ENCODE measurements at regions not wholly inside any gene's neighbourhood (a gene's known extent, or its start where the extent isn't known, plus 50 kb on each side); places are given as distances from the start of the nearest gene placed in this dataset.
"Not testable (repeated sequence)": the region's sequence is repeated elsewhere in the genome, so short reads cannot be mapped to it uniquely, and the experiment has no call there.

DNA sequence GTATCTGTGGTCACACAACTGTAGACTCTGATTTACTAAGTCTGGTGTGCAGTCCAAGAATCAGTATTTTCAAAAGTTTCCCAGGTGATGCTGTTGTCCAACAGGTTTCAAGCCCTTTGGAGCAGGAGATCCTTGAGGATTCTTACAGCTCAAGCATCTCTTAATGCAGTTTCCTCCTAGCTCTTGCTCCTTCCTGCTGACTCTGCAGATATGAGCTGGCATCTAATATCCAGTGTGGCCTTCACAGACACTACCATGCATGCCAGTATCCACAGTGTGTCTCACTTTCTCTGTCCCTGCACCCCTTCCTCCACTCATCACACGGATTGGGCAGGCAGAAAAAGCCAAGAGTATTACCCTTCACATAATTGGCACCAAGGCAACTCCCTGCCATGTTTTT lies 182.2 kb upstream of the TNC start:
- in situ Hi-C loops (cut with MboI; ENCODE audit: low sequenced_read_pairs), result no loop called here

DNA sequence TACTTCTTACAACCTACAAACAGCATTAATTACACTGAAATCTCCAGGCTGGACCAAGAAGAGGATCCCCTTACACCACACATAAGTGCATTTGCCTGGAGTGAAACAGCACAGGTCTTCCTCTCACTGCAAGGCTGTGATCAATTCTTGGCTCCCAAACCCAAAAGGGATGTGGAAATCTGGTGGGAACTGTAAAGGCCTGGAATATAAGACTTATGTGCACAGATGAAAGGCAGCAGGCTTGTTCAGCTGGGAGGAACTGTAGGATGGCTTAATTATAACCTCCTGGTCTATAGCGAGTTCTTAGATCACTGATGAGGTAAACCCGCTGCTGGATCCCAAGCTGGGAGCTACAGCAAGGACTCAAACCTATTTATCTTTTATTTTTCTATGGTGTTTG lies 182.9 kb upstream of the TNC start:
- in situ Hi-C loops (cut with MboI; ENCODE audit: low sequenced_read_pairs), result no loop called here

DNA sequence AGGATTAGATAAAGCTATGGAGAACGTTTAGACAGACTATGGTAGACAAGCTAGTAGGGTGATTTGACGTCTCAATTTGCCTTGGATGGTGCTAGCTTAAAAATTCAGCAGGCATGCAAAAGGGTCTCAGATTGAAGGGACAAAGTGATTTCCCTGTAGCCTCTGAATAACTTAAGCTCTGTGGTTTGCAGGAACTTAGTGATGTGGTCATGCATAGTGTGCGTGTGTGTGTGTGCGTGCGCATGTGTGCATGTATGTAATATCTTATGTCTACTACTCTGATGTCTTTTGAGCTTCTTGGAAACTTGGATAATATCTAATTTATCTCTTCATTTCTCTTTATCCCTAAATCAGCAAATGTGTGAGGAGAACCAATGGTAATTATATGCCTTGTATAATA lies 183.6 kb upstream of the TNC start:
- in situ Hi-C loops (cut with MboI; ENCODE audit: low sequenced_read_pairs), result no loop called here

DNA sequence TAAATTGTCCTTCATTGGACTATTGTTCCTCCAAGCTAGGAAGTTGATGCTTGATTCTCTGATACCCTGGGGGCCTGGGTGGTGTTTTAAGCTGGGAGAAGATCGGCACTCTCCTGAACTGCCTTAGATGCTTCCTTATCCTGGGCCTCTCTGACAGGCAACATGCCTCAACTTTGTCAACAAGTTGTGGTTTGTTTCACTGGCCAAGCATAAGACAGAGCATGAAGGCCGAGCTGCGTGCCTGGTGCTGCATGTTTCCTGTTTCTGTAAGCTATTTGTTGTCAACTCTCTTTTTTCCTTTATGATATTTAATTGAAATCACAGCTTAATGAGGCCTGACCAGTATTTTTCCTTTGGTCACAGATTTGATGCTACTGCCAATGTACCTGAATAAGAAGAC lies 187.6 kb upstream of the TNC start:
- in situ Hi-C loops (cut with MboI; ENCODE audit: low sequenced_read_pairs), result no loop called here

DNA sequence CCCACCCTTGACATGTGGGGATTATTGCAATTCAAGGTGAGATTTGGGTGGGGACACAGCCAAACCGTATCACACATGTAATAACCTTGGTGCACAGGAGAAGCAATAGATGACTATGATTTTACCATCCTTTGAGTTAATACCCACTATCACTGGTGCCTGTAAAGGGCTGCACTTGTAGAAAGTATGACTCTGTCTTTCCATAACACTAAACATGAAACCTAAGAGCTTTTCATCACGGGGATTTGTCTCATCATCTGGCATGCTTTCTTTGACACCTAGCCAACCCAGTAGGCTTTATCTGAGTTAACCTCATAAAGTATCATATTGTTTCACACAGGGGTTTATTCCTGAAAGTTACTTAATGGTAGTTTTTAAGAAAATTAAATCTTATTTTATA lies 188.9 kb upstream of the TNC start:
- in situ Hi-C loops (cut with MboI; ENCODE audit: low sequenced_read_pairs), result no loop called here

DNA sequence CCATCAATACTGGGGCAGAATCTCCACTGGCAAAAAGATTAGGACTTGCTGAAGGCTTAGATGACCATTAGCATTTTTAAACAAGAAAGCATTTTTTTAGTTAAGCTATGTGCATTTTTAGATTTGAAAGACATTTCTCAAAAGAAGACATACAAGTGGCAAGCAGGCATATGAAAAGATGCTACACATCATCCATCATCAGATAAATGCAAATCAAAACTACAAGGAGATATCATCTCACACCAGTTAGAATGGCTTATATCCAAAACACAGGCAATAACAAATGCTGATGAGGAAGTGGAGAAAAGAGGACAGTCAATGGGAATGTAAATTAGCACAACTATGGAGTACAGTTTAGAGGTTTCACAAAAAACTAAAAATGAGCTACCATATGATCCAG lies 195.6 kb upstream of the TNC start:
- in situ Hi-C loops (cut with MboI; ENCODE audit: low sequenced_read_pairs), result no loop called here

DNA sequence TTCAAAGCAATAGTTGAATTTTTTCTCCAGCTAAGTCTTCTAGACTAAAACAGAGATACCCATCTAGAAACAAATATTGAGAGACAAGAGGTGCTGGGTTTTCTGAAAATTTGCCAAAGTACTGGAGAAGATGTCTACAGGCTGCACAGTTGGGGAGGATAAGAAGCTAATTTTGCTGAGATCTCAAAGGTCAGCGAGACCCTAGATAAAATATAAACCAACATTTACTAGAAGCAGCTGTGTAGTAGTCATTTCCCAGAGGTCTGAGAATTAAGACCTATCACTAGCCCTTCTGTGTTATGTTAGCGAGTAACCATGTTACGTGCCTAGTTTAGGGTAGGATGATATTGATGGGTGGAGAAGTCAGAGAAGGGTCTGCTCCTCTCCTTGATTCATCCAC lies 208.5 kb upstream of the TNC start:
- in situ Hi-C loops (cut with MboI; ENCODE audit: low sequenced_read_pairs), result no loop called here

DNA sequence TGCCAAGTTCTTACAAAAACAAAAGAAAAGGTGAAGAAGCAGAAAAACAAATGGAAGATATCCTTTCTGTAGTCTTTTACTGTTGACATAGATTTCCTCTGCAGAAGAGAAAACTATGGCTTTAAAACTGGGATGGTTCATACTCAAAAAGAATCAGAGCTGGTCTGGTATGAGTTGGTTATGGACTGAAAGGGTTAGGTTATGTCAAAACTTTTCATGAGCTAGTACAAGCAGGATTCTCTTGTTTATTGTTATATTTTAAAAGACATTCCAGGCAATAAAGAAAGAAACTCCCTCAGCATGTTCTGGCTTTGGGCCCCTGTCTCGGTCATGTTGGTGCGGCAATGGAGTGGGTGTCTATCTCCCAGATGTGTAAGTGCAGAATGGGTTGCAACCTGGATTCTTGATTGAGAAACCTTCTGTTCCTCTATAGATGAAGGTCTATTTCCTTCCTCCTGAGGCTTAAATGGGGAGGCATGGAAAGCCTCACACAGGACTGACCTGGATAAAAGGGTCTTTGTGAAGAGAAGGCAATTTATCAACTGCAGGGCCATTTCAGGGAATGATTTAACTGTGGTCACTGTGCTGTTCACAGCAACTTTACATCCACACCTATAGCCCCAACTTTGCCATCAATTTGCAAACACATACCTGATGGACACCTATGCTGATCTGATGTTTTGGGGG lies 209.6 kb upstream of the TNC start:
- in situ Hi-C loops (cut with MboI; ENCODE audit: low sequenced_read_pairs), result no loop called here

DNA sequence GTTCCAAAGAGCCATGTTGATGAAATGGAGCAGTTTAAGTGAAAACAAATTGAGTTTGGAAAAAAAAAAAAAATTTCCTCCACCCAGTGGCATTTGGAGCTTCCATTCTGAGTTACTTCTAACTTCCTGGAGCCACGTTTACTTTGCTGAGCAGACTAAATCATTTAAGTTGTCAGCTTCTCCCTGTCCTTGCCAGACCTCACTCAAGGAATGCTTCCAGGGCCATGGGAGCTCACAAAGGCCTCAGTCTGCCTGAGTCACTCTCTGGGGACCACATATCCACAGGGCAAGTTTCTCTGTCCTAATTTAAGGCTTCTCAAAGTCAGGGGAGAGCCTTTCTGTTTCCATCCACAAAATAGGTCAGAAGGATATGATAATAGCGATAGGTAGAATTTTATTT lies 210.3 kb upstream of the TNC start:
- in situ Hi-C loops (cut with MboI; ENCODE audit: low sequenced_read_pairs), result no loop called here

DNA sequence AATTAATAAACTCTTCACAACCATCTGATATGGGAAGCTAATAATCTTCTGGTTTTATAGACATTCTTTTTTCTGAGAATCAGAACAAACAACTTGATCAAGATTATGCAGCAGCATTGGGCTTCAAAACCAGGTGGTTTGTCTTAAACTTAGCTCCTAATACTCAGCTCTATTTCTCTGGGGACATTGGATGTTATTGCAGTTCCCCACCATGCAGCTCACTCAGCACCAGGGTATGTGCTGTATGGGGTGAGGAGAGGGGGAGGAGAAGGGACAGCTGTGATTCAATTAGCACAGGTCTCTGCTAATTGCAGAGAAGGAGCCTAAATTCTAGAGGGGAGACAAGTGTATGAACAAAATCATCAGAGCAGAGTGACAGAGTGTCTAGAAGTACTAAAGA lies 210.7 kb upstream of the TNC start:
- in situ Hi-C loops (cut with MboI; ENCODE audit: low sequenced_read_pairs), result no loop called here

DNA sequence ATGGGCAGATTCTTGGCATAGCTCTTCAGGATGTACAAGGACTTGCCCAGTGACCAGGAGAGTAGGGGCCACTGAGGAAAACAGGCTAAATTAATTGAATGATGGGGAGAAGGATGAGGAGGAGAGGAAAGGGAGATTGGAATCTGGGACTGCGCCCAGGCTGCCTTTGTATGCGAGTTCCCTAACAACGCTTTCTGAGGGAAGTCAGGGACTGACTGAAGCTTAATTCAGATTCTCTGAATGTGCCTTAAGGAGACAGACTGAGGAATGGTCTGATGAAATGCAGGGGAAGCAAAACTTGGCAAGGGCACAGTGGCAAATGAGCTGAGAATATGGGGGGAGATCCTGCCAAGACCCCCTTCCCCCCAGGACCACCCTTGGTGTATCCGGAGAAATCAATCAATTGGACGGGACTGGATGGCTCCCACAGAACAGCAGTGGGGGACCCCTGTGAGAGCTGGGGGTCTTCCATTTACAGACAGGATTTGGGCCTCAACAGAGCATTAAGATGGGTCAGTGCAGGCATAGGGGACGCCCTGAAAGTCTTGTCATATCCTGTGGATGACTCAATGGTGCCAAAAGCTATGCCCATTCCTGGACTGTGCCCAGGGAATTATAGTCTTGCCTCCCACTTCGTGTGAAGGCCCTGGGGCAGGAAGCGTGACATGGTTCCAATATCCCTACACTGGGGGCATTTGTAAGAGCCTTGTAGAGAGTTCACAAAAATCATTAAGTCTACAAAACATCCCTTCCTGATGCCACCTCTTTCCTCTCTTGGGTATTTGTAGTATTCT lies 215.5 kb upstream of the TNC start:
- in situ Hi-C loops (cut with MboI; ENCODE audit: low sequenced_read_pairs), result no loop called here

DNA sequence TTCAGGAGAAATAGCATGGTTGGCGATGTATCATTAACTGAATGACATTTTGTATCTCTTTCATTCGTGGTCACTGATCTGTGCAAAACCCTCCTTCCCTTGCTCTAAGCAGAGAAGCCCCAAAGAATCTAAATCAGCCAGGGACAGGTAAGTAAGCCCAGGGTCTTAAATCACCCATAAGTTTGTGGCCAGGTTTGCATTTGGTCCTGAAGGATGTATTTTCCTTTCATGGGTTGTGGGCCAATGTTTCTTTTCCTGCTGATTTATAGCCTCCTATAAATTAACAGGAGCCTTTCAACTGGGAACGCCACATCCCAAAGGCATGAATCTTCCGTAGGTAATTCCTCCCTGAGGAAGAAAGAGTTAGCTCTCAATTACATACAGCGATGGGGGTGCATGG lies 217.5 kb upstream of the TNC start:
- in situ Hi-C loops (cut with MboI; ENCODE audit: low sequenced_read_pairs), result no loop called here

DNA sequence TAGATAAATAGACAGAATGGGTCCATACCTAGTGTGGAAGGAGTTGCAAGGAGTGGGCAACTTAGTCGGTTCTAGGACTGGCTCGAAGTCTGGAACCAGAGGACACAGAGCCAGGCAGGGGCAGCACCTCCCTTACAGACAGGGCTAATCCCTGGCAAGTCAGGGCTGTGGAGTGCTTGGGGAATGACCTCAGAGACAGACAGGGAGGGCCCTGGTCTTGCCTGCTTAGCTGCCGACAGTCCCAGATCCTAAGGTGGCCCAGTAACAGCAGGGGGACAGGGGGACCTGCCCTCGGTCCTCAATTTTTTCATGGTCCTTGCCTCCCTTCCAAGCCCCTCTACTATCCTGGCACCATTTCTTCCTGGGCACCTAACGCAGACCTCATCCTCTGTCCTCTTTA lies 222.4 kb upstream of the TNC start:
- in situ Hi-C loops (cut with MboI; ENCODE audit: low sequenced_read_pairs), result no loop called here

DNA sequence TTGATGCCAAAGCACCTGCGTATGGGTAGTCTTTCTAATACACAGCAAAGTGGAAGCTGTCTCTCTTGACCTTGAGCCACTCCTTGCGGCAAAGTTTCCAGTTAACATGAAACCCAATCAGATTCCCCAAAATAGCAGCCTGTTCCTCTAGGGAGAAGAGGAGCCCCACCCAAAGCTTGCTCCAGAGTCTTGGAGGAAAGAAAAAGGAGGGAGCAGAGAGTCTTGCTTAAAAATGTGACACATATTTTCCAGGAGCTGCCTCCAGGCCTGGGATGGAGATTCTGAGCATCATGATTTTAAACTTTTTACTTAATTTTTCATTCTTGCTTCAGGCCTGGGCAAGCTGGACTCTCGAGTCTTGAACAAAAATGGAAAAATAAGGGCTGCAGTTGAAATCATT lies 223.5 kb upstream of the TNC start:
- in situ Hi-C loops (cut with MboI; ENCODE audit: low sequenced_read_pairs), result no loop called here

DNA sequence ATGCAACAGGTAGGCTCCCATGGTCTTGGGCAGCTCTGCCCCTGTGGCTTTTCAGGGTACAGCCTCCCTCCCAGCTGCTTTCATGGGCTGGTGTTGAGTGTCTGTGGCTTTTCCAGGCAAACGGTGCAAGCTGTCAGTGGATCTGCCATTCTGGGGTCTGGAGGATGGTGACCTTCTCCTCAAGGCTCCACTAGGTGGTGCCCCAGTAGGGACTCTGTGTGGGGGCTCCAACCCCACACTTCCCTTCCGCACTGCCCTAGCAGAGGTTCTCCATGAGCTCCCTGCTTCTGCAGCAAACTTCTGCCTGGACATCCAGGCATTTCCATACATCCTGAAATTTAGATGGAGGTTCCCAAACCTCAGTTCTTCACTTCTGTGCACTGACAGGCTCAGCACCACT lies 229.8 kb upstream of the TNC start:
- in situ Hi-C loops (cut with MboI; ENCODE audit: low sequenced_read_pairs), result not testable (repeated sequence)

DNA sequence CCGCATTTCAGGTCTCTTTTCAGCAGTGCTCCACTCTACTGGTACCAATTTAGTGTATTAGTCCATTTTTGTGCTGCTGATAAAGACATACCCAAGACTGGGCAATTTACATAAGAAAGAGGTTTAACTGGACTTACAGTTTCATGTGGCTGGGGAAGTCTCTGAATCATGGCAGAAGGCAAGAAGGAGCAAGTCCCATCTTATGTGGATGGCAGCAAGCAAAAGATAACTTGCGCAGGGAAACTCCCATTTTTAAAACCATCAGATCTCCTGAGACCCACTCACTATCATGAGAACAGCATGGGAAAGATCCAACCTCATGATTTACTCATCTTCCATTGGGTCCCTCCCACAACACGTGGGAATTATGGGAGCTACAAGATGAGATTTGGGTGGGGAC lies 231.0 kb upstream of the TNC start:
- in situ Hi-C loops (cut with MboI; ENCODE audit: low sequenced_read_pairs), result not testable (repeated sequence)

DNA sequence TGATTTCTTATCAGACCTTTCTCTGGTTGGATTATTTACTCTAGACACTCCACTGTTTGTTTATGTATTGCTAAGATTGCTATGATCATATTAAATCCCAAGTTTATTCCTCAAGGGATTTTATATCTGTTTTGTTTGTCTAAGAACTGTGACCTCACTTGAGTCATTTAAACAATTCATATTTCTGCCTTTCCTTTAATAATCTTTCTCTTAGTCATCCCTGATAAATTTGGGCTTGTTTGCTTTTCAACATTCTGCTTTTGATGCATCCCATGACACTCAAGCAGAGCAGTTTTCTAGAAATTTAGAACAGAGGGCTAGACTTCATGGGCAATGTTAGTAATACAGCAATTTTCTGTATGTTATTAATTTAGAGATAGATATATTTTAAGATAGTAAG lies 231.6 kb upstream of the TNC start:
- in situ Hi-C loops (cut with MboI; ENCODE audit: low sequenced_read_pairs), result no loop called here

DNA sequence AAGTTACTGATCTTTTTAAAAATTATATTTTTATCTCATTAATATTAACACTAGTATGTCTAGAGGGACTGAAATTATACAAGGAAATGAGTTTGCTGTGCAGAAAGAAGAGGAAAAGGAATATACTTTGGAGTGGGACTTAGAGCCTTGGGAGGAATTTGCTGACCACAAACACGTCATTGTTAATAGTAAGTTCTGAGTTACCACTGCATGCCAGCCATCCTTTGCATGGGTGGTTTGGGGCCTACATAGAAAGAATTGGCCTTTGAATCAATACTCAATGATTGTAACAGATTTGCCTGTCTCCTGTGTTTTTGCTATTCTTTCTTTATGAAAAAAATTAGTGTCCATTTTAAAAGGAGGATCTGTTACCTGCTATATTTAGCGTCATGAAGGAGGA lies 232.6 kb upstream of the TNC start:
- in situ Hi-C loops (cut with MboI; ENCODE audit: low sequenced_read_pairs), result no loop called here

DNA sequence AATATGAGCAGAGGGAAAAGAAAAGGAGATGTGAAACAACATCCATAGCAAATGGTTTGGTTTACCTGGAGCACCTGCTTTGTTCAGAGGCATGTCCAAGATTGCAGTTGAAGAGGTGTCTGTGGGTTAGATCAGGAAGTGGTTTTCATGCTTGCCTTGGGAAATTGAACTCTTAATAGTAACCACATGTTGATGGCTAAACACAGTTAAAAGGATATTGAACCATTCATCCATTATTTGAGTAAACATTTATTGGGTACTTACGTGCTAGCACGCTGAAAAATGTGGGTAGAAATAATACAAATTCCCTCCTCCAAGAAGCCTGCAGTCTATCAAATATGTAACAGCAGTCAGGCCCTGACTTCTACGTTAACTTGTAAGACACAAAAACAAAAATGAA lies 235.7 kb upstream of the TNC start:
- in situ Hi-C loops (cut with MboI; ENCODE audit: low sequenced_read_pairs), result no loop called here

DNA sequence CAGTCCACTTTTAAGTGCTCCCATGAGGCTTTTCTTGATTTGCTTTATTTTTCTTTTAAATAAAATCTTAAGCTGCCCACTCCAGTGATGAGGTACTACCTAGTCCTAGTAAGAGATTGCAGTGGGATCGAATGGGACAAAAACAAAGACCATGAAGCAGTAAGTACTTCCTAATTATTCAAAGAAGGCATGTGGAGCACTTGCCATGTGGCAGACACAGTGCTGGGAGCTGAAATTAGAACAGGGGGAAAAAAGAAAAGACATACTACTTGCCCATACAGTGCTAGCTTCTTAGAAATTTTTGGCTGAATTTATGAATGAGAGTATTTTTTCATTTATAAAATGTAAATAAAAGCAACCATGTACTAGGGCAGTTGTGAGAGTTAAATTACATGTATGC lies 239.9 kb upstream of the TNC start:
- in situ Hi-C loops (cut with MboI; ENCODE audit: low sequenced_read_pairs), result no loop called here

DNA sequence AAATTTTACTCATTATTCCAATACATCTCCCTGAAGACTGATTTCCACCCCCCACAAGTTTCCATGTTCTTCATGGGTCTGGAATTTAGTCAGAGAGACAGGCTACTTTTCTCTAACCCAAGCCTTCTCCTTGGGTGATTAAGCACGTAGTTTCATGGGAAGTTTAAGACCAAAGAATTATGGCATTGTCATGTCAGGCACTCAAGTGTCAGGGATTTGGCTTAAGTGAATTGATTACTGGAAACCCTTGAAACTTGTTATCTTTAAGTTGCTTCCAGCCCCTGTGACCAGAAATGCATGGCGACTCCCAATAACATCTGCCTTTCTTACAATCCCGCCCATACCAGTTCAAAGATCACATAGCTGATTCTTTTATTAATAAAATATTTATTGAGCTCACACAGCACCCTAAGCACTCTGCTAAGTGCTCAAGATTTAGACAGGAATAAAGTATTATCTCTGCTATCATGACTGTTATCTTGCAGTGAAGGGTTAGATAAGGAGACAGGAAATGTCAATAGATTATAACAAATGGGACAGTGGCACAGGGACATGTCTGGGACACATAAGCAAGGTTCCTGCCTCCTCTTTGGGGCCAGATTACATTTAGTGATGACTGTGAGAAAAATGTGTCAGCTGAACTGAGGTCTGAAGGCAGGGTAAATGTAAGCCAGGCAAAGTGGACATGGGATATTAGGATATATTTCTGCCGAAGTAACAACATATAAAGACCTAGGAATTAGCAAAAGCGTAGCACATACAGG lies 241.2 kb upstream of the TNC start:
- in situ Hi-C loops (cut with MboI; ENCODE audit: low sequenced_read_pairs), result no loop called here

DNA sequence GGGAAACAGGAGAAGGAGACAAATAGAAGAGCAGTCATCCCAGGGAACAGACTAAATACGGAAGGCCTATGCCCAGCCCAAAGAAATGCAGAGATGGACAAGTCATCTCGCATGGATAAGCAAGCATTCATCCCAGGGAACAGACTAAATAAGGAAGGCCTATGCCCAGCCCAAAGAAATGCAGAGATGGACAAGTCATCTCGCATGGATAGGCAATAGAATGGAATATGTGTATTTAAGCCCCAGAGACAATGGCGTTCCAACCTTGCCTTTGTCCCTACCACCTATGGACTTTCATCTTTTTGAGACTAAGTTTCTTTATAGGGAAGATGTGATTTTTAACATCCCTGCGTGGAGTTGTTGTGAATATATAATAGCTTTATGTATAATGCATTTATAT lies 242.2 kb upstream of the TNC start:
- in situ Hi-C loops (cut with MboI; ENCODE audit: low sequenced_read_pairs), result no loop called here
